ENCODE measurements at regions not wholly inside any gene's neighbourhood (a gene's known extent, or its start where the extent isn't known, plus 50 kb on each side); places are given as distances from the start of the nearest gene placed in this dataset.

GRCh38 chr18:10164271-10165071 lies 250.7 kb downstream of the VAPA start:
- no peak overlapping the region for H3K4me3 ChIP-seq (replicated peaks; ENCODE audit: insufficient read depth, low read length)
- DNase-seq (ENCODE audit: low read depth in 1 of 2, low spot score in 1 of 2), result no peak
- no peak overlapping the region for H3K27ac ChIP-seq (replicated peaks)
- H3K27me3 ChIP-seq (ENCODE audit: insufficient read depth, poor library complexity, severe bottlenecking), result no peaks in the 10 kb centered on the region
- TF ChIP-seq GABPA (IDR thresholded peaks at IDR 0.05; ENCODE audit: low read depth) (no peak), REST (IDR thresholded peaks at IDR 0.05; ENCODE audit: insufficient replicate concordance, low read depth) (no peak), SPI1 (IDR thresholded peaks at IDR 0.05; ENCODE audit: borderline replicate concordance, low read depth) (no peak), POLR2AphosphoS5 (IDR thresholded peaks at IDR 0.05; ENCODE audit: low read depth) (no peak)
- TF ChIP-seq, protein P1, sequence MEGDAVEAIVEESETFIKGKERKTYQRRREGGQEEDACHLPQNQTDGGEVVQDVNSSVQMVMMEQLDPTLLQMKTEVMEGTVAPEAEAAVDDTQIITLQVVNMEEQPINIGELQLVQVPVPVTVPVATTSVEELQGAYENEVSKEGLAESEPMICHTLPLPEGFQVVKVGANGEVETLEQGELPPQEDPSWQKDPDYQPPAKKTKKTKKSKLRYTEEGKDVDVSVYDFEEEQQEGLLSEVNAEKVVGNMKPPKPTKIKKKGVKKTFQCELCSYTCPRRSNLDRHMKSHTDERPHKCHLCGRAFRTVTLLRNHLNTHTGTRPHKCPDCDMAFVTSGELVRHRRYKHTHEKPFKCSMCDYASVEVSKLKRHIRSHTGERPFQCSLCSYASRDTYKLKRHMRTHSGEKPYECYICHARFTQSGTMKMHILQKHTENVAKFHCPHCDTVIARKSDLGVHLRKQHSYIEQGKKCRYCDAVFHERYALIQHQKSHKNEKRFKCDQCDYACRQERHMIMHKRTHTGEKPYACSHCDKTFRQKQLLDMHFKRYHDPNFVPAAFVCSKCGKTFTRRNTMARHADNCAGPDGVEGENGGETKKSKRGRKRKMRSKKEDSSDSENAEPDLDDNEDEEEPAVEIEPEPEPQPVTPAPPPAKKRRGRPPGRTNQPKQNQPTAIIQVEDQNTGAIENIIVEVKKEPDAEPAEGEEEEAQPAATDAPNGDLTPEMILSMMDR (IDR thresholded peaks at IDR 0.05; ENCODE audit: insufficient read depth, low read length), result no peak

- DNase-seq (ENCODE audit: low read depth in 1 of 2, low spot score in 1 of 2), result no peak
- TF ChIP-seq REST (IDR thresholded peaks at IDR 0.05; ENCODE audit: insufficient replicate concordance, low read depth) (no peak), GABPA (IDR thresholded peaks at IDR 0.05; ENCODE audit: low read depth) (no peak), SPI1 (IDR thresholded peaks at IDR 0.05; ENCODE audit: borderline replicate concordance, low read depth) (no peak), POLR2AphosphoS5 (IDR thresholded peaks at IDR 0.05; ENCODE audit: low read depth) (no peak)
- TF ChIP-seq, protein P1 (IDR thresholded peaks at IDR 0.05; ENCODE audit: insufficient read depth, low read length), result no peak
- Histone ChIP-seq H3K27ac (replicated peaks) (no peak overlapping the region), H3K4me3 (replicated peaks; ENCODE audit: insufficient read depth, low read length) (no peak overlapping the region), H3K27me3 (ENCODE audit: insufficient read depth, poor library complexity, severe bottlenecking) (no peaks in the 10 kb centered on the region)
Observed at GRCh38 chr18:10166164-10166807, 252.5 kb downstream of the VAPA start.

DNA sequence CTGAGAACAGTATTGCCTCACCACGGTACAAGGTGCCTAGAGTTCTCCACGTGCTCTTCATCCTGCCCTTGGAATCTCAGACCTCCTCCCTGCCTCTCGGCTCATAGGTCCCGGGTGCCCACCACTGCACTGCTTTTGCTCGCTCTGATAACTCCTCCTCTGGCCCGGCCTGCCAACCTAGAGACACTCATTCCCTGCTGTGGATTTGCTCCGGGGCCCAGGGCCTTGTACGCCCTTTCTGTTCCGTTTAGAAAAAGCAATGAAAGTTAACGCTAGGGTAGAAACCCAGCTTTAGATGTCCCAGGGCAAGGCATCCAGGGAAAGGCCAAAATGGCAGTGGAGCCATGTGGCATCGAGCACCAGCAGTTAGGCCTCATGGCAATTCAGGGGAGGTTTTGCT lies 253.9 kb downstream of the VAPA start:
- Histone ChIP-seq H3K4me3 (replicated peaks; ENCODE audit: insufficient read depth, low read length) (no peak overlapping the region), H3K27me3 (ENCODE audit: insufficient read depth, poor library complexity, severe bottlenecking) (no peaks in the 10 kb centered on the region), H3K27ac (replicated peaks) (no peak overlapping the region)
- no peak for DNase-seq (ENCODE audit: low read depth in 1 of 2, low spot score in 1 of 2)
- TF ChIP-seq REST (IDR thresholded peaks at IDR 0.05; ENCODE audit: insufficient replicate concordance, low read depth) (no peak), SPI1 (IDR thresholded peaks at IDR 0.05; ENCODE audit: borderline replicate concordance, low read depth) (no peak)

Data from HL-60 (cell line).